GM13976 (cell line): ENCODE measurements at regions not wholly inside any gene's neighbourhood (a gene's known extent, or its start where the extent isn't known, plus 50 kb on each side); places are given as distances from the start of the nearest gene placed in this dataset.

ENCODE experiments used
- DNase-seq: peaks from one replicate; pipeline ENCODE4 v3.0.0; 2012; ENCODE audit warnings: low spot score
- CTCF ChIP-seq: IDR thresholded peaks from 2 replicates; pipeline ENCODE4 v1.5.1; 2012; ENCODE audit warnings: borderline replicate concordance, mild to moderate bottlenecking; ENCODE audit not compliant: insufficient read depth; ENCODE audit errors: extremely low read depth, missing control alignments, control extremely low read depth
- in situ Hi-C: fragments of 300-500 bp; cut with MboI; formaldehyde crosslinking; loops from one replicate; pipeline ENCODE4 v1.12.0; 2022; ENCODE audit warnings: low sequenced_read_pairs, mixed read lengths, inconsistent platforms; ENCODE audit not compliant: unreplicated experiment

- no peak for TF ChIP-seq CTCF
- DNase-seq: no peak
- in situ Hi-C loops: no loop called here
These were observed 158.5 kb upstream of the MYO16 start for GRCh38 chr13:108470921-108471320.

GRCh38 chr13:108475181-108475580 is 154.2 kb upstream of the MYO16 start:
- no peak for DNase-seq
- in situ Hi-C loops: no loop called here
- TF ChIP-seq CTCF: no peak

GRCh38 chr13:108477376-108477775 is 152.0 kb upstream of the MYO16 start:
- no peak for DNase-seq
- in situ Hi-C loops: no loop called here
- no peak for TF ChIP-seq CTCF

GRCh38 chr13:108478179-108478578 is 151.2 kb upstream of the MYO16 start:
- DNase-seq: no peak
- TF ChIP-seq CTCF: no peak
- in situ Hi-C loops: no loop called here

DNA sequence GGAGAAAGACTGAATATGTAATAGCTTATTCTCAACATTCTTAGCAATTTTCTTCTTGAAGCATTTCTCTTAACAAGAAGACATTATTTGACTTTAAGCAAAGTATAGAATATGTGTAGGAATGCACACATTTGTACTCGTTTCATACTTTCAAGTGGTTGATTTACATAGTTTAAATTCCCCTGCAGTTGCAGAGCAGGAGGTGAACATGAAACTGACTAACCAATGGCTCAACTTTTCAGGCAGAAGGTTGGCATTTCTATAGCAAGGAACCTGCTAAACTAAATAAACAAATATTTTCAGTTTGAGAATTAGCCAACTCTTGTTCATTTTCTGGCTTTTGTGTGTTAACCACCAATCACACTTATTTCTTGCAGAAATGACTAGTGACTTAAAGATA is 145.4 kb upstream of the MYO16 start:
- no peak for DNase-seq
- in situ Hi-C loops: no loop called here
- no peak for TF ChIP-seq CTCF

GRCh38 chr13:108486096-108486495 is 143.3 kb upstream of the MYO16 start:
- TF ChIP-seq CTCF: no peak

DNA sequence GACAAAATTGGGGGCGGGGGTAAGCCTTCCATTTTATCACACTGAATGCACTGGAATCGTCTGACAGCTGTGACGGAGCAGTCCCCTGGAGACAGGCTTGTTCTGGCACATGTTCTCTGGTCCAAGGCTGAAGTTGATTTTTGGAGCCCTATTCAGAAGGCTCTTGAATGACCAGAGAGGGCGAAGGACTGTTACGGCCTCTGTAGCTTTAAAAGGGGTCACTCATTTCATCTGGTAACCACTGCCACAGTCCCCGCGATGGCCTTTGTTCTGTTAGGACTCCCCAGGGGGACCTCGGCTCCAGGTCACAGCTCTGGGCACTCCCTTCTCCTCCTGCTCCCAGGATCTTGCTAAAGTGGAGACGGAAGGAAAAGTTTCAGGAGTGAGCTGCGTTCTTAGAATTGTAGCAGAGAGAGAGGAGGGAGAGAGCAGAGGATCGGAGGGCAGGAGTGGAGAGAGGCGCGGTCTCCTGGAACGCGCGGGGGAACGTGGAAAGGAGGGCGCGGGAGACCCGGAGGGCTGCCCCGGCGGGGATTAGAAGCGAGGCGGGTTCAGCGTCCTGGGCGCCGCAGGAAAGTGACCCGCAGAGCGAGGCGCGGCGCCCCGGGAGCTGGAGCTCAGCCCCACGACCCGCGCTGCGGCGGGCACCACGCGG is 134.3 kb upstream of the MYO16 start:
- in situ Hi-C loops: no loop called here
- no peak for DNase-seq
- TF ChIP-seq CTCF: no peak

More at GRCh38 chr13:108486096-108486495, 143.3 kb upstream of the MYO16 start:
- DNase-seq: no peak
- in situ Hi-C loops: no loop called here
